HEK293T (cell line): ENCODE measurements at regions not wholly inside any gene's neighbourhood (a gene's known extent, or its start where the extent isn't known, plus 50 kb on each side); places are given as distances from the start of the nearest gene placed in this dataset.

ENCODE experiments used
- ARNT ChIP-seq: fragments of 450-650 bp; IDR thresholded peaks from 2 replicates; pipeline ENCODE4 v1.6.1; 2017; ENCODE audit warnings: mild to moderate bottlenecking
- BHLHE40 ChIP-seq: fragments of 450-650 bp; IDR thresholded peaks from 2 replicates; pipeline ENCODE4 v1.6.1; 2016; ENCODE audit warnings: mild to moderate bottlenecking, moderate library complexity, borderline replicate concordance
- ELF4 ChIP-seq: fragments of 450-650 bp; IDR thresholded peaks from 2 replicates; pipeline ENCODE4 v1.6.1; 2017; ENCODE audit warnings: antibody characterized with exemption
- FOXA1 ChIP-seq: fragments of 450-650 bp; IDR thresholded peaks from 2 replicates; pipeline ENCODE4 v1.6.1; 2016; ENCODE audit warnings: mild to moderate bottlenecking
- HDGF ChIP-seq: fragments of 450-650 bp; IDR thresholded peaks from 2 replicates; pipeline ENCODE4 v1.6.1; 2017; ENCODE audit warnings: antibody characterized with exemption, borderline replicate concordance
- L3MBTL2 ChIP-seq: fragments of 450-650 bp; conservative IDR thresholded peaks from 2 replicates; pipeline ENCODE4 v1.6.1; 2016; ENCODE audit warnings: mild to moderate bottlenecking
- LEF1 ChIP-seq: fragments of 450-650 bp; IDR thresholded peaks from 2 replicates; pipeline ENCODE4 v1.6.1; 2017; ENCODE audit warnings: mild to moderate bottlenecking, borderline replicate concordance
- NFRKB ChIP-seq: fragments of 450-650 bp; IDR thresholded peaks from 2 replicates; pipeline ENCODE4 v1.6.1; 2016; ENCODE audit warnings: mild to moderate bottlenecking, moderate library complexity
- PKNOX1 ChIP-seq: fragments of 450-650 bp; IDR thresholded peaks from 2 replicates; pipeline ENCODE4 v1.6.1; 2016
- SP1 ChIP-seq: fragments of 450-650 bp; IDR thresholded peaks from 2 replicates; pipeline ENCODE4 v1.6.1; 2017
- TARDBP ChIP-seq: fragments of 450-650 bp; IDR thresholded peaks from 2 replicates; pipeline ENCODE4 v1.6.1; 2016
- ZNF384 ChIP-seq: fragments of 450-650 bp; IDR thresholded peaks from 2 replicates; pipeline ENCODE4 v1.6.1; 2016

GRCh38 chr5:17340379-17340778, 122.9 kb downstream of the BASP1 start:
- TF ChIP-seq SP1 (no peak), ARNT (no peak), ZNF384 (no peak), NFRKB (no peak), FOXA1 (no peak), BHLHE40 (no peak), TARDBP (no peak), LEF1 (no peak), PKNOX1 (no peak), ELF4 (no peak), HDGF (no peak), L3MBTL2 (no peak)
